OCI-LY1 (cell line): ENCODE measurements at regions not wholly inside any gene's neighbourhood (a gene's known extent, or its start where the extent isn't known, plus 50 kb on each side); places are given as distances from the start of the nearest gene placed in this dataset.

Experiments
- H2AFZ ChIP-seq: fragments of 200-600 bp; sonication (generic), shearing (Covaris generic); 2 replicates; pipeline ENCODE4 v1.6.0; 2014; ENCODE audit warnings: antibody characterized with exemption, mild to moderate bottlenecking, low read length
- H3F3A ChIP-seq: fragments of 200-600 bp; sonication (generic), shearing (Covaris generic); 2 replicates; pipeline ENCODE4 v1.6.0; 2014; ENCODE audit warnings: mild to moderate bottlenecking, antibody characterized with exemption, low read length, moderate library complexity; ENCODE audit not compliant: insufficient read depth
- H3K27ac ChIP-seq: fragments of 200-600 bp; sonication (generic); 2 replicates; pipeline ENCODE4 v1.5.1; 2014; ENCODE audit warnings: low read length, mixed run types, mild to moderate bottlenecking, low read depth; ENCODE audit not compliant: poor library complexity, severe bottlenecking
- H3K27me3 ChIP-seq: fragments of 200-600 bp; sonication (generic); 2 replicates; pipeline ENCODE4 v1.6.0; 2014; ENCODE audit warnings: antibody characterized with exemption, mild to moderate bottlenecking, low read length, moderate library complexity; ENCODE audit not compliant: insufficient read depth
- H3K36me3 ChIP-seq: fragments of 200-600 bp; sonication (generic); 2 replicates; pipeline ENCODE4 v1.6.1; 2014; ENCODE audit warnings: mild to moderate bottlenecking, antibody characterized with exemption, low read length, moderate library complexity, mixed read lengths; ENCODE audit not compliant: insufficient read depth
- H3K4me1 ChIP-seq: fragments of 200-600 bp; sonication (generic); 2 replicates; pipeline ENCODE4 v1.5.1; 2014; ENCODE audit warnings: mild to moderate bottlenecking, low read length, moderate library complexity; ENCODE audit not compliant: insufficient read depth, severe bottlenecking
- H3K4me2 ChIP-seq: fragments of 200-600 bp; sonication (generic), shearing (Covaris generic); 2 replicates; pipeline ENCODE4 v1.6.1; 2014; ENCODE audit warnings: low read length
- H3K4me3 ChIP-seq: fragments of 200-600 bp; sonication (generic); 2 replicates; pipeline ENCODE4 v1.5.1; 2014; ENCODE audit warnings: low read length, low read depth, mild to moderate bottlenecking, mixed read lengths; ENCODE audit not compliant: poor library complexity, severe bottlenecking
- H3K79me2 ChIP-seq: fragments of 200-600 bp; shearing (Covaris generic); 2 replicates; pipeline ENCODE4 v1.6.1; 2016; ENCODE audit warnings: mixed run types, low read length, mixed read lengths; ENCODE audit not compliant: insufficient read depth
- H3K9ac ChIP-seq: fragments of 200-600 bp; sonication (generic), shearing (Covaris generic); 2 replicates; pipeline ENCODE4 v1.6.1; 2014; ENCODE audit warnings: mild to moderate bottlenecking, low read length, mixed read lengths
- H3K9me2 ChIP-seq: fragments of 200-600 bp; sonication (generic), shearing (Covaris generic); 2 replicates; pipeline ENCODE4 v1.6.1; 2014; ENCODE audit warnings: low read depth, mild to moderate bottlenecking, low read length, mixed read lengths
- H3K9me3 ChIP-seq: fragments of 200-600 bp; shearing (Covaris generic); 2 replicates; pipeline ENCODE4 v1.6.1; 2014; ENCODE audit warnings: low read length, mixed read lengths
- H4K20me1 ChIP-seq: fragments of 200-600 bp; sonication (generic), shearing (Covaris generic); 2 replicates; pipeline ENCODE4 v1.6.0; 2016; ENCODE audit warnings: mild to moderate bottlenecking, low read length; ENCODE audit not compliant: insufficient read depth
- EZH2 ChIP-seq: fragments of 200-600 bp; sonication (generic), shearing (Covaris generic); IDR thresholded peaks from 2 replicates; pipeline ENCODE4 v1.8.0; 2017; ENCODE audit warnings: borderline replicate concordance, mixed run types, mild to moderate bottlenecking, antibody characterized with exemption, low read length, moderate library complexity, mixed read lengths
- TF ChIP-seq, protein P1 (sequence below): fragments of 200-600 bp; sonication (generic), shearing (Covaris generic); IDR thresholded peaks from 2 replicates; pipeline ENCODE4 v1.5.1; 2017; ENCODE audit warnings: mild to moderate bottlenecking, antibody characterized with exemption, low read length, moderate library complexity, mixed read lengths

DNA sequence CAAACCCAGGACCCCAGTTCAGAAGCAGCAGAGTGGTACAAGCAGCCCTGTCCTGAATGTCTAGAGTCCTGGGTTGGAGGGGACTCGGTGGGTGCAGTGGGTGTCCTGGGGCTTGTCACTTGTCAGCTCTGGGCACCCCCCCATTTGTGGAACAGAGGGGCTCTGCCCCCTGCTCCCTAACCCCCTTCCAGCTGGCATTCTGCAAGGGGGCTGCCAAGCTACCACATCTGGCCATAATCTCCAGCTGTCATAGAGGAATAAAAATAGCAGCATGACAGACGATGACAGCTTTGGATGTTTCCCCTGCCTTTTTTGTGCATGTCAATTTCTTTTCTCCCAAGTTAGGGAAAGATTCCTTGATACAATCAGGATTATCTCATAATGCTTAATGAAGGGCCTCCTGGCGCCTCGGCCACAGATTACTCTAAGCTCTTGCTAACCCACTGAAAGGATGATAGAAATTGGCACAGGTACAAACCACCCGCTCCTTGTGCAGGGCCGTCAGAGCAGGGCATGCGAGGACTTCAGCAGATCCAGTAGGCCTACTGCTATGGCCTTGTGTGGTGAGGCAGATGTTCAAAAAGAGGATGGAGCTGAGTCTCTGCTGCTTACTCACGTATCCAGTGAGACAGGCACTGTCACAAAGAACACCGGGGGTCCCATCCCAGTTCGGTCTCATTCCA is 83.0 kb downstream of the ISX start:
- H3K27me3 ChIP-seq, result no peaks in the 10 kb centered on the region
- no peak overlapping the region for H3K27ac ChIP-seq
- no peak overlapping the region for H3K4me2 ChIP-seq
- no peaks in the 10 kb centered on the region for H4K20me1 ChIP-seq
- no peak overlapping the region for H2AFZ ChIP-seq
- H3F3A ChIP-seq, result no peaks in the 10 kb centered on the region
- H3K9ac ChIP-seq, result no peak overlapping the region
- no peak overlapping the region for H3K4me3 ChIP-seq
- H3K9me2 ChIP-seq, result no peaks in the 10 kb centered on the region
- H3K4me1 ChIP-seq, result peaks cover 7% of the 10 kb centered on the region
- peaks cover 2% of the 10 kb centered on the region; the same call in 1 of the 2 replicates for H3K36me3 ChIP-seq
- no peaks in the 10 kb centered on the region for H3K79me2 ChIP-seq
- TF ChIP-seq EZH2, result no peak
- TF ChIP-seq, protein P1, sequence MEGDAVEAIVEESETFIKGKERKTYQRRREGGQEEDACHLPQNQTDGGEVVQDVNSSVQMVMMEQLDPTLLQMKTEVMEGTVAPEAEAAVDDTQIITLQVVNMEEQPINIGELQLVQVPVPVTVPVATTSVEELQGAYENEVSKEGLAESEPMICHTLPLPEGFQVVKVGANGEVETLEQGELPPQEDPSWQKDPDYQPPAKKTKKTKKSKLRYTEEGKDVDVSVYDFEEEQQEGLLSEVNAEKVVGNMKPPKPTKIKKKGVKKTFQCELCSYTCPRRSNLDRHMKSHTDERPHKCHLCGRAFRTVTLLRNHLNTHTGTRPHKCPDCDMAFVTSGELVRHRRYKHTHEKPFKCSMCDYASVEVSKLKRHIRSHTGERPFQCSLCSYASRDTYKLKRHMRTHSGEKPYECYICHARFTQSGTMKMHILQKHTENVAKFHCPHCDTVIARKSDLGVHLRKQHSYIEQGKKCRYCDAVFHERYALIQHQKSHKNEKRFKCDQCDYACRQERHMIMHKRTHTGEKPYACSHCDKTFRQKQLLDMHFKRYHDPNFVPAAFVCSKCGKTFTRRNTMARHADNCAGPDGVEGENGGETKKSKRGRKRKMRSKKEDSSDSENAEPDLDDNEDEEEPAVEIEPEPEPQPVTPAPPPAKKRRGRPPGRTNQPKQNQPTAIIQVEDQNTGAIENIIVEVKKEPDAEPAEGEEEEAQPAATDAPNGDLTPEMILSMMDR, result no peak
- no peaks in the 10 kb centered on the region for H3K9me3 ChIP-seq

GRCh38 chr22:35150183-35151107 is 84.5 kb downstream of the ISX start:
- no peak overlapping the region for H3K4me2 ChIP-seq

DNA sequence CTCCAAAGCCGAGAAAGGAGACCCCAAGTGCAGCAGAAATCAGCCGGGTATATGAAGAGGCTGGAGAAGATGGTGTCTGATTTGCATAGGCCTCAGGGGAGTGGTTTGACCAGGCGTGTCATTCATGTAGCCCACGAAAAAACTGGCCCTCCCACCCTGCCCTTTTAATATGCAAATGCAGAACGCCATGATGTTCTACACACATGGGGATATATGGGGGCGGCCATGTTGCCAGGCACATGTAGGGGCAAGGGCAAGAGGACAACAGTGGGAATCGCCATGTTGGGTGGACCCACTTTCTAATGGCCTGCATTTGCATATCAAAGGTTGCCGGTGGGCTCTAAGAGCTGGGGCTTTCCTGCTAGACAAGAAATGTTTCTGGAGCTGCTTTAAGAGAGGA is 86.4 kb downstream of the ISX start:
- H2AFZ ChIP-seq, result no peak overlapping the region
- H3K27ac ChIP-seq, result no peak overlapping the region
- no peaks in the 10 kb centered on the region for H3K79me2 ChIP-seq
- H3K9me2 ChIP-seq, result no peaks in the 10 kb centered on the region
- H3K4me2 ChIP-seq, result no peak overlapping the region
- no peak overlapping the region for H3K4me3 ChIP-seq
- H3K9ac ChIP-seq, result no peak overlapping the region
- H3K4me1 ChIP-seq, result peaks cover 7% of the 10 kb centered on the region
- H3K36me3 ChIP-seq, result peaks cover 5% of the 10 kb centered on the region
- no peaks in the 10 kb centered on the region for H3K9me3 ChIP-seq
- no peaks in the 10 kb centered on the region for H3K27me3 ChIP-seq
- no peaks in the 10 kb centered on the region for H4K20me1 ChIP-seq
- TF ChIP-seq, protein P1, result no peak
- no peak for TF ChIP-seq EZH2
- no peaks in the 10 kb centered on the region for H3F3A ChIP-seq

More at GRCh38 chr22:35150183-35151107, 84.5 kb downstream of the ISX start:
- TF ChIP-seq, protein P1, result peak; percentile 89
- no peak for TF ChIP-seq EZH2
- H3K9me2 ChIP-seq, result no peaks in the 10 kb centered on the region
- no peak overlapping the region for H3K9ac ChIP-seq
- H3K27me3 ChIP-seq, result no peaks in the 10 kb centered on the region
- H3F3A ChIP-seq, result no peaks in the 10 kb centered on the region
- no peak overlapping the region for H2AFZ ChIP-seq
- no peaks in the 10 kb centered on the region for H3K9me3 ChIP-seq
- H3K79me2 ChIP-seq, result no peaks in the 10 kb centered on the region
- H3K36me3 ChIP-seq, result no peaks in the 10 kb centered on the region
- no peaks in the 10 kb centered on the region for H4K20me1 ChIP-seq
- H3K4me3 ChIP-seq, result no peak overlapping the region
- H3K4me1 ChIP-seq, result peaks cover 7% of the 10 kb centered on the region
- H3K27ac ChIP-seq, result no peak overlapping the region
